HG02885 (cell line): ENCODE measurements at regions not wholly inside any gene's neighbourhood (a gene's known extent, or its start where the extent isn't known, plus 50 kb on each side); places are given as distances from the start of the nearest gene placed in this dataset.
"Not testable (repeated sequence)": the region's sequence is repeated elsewhere in the genome, so short reads cannot be mapped to it uniquely, and the experiment has no call there.

Source experiments
- ATAC-seq: cut with Tn5 transposase; IDR thresholded peaks from one replicate; pipeline ENCODE4 v1.9.1; 2021; ENCODE audit warnings: mild to moderate bottlenecking; ENCODE audit not compliant: unreplicated experiment, poor library complexity

GRCh38 chr3:118577055-118577777 lies 457.4 kb downstream of the IGSF11 start:
- no peak for ATAC-seq

GRCh38 chr3:118578559-118578958 lies 456.1 kb downstream of the IGSF11 start:
- no peak for ATAC-seq

GRCh38 chr3:118587037-118587741 lies 447.5 kb downstream of the IGSF11 start:
- ATAC-seq = no peak

GRCh38 chr3:118587847-118588246 lies 446.8 kb downstream of the IGSF11 start:
- ATAC-seq = peak; percentile 47

GRCh38 chr3:118593277-118593670 lies 441.4 kb downstream of the IGSF11 start:
- ATAC-seq = no peak

GRCh38 chr3:118597184-118597583 lies 437.5 kb downstream of the IGSF11 start:
- ATAC-seq = no peak

GRCh38 chr3:118607915-118608820 lies 426.5 kb downstream of the IGSF11 start:
- no peak for ATAC-seq

GRCh38 chr3:118618247-118619040 lies 416.2 kb downstream of the IGSF11 start:
- no peak for ATAC-seq

GRCh38 chr3:118626453-118626852 lies 408.2 kb downstream of the IGSF11 start:
- ATAC-seq = no peak

- ATAC-seq = peak; percentile 95
Measured at GRCh38 chr3:118628704-118629341, 405.8 kb downstream of the IGSF11 start.

GRCh38 chr3:118629821-118630220 lies 404.8 kb downstream of the IGSF11 start:
- ATAC-seq = no peak

GRCh38 chr3:118635711-118636110 lies 398.9 kb downstream of the IGSF11 start:
- no peak for ATAC-seq

GRCh38 chr3:118636841-118637240 lies 397.8 kb downstream of the IGSF11 start:
- ATAC-seq = peak; percentile 33

GRCh38 chr3:118637846-118638245 lies 396.8 kb downstream of the IGSF11 start:
- no peak for ATAC-seq

GRCh38 chr3:118641608-118642007 lies 393.0 kb downstream of the IGSF11 start:
- ATAC-seq = peak; percentile 79

- ATAC-seq = no peak
Measured at GRCh38 chr3:118671192-118671591, 363.5 kb downstream of the IGSF11 start.

- ATAC-seq = no peak
Measured at GRCh38 chr3:118675305-118675704, 359.3 kb downstream of the IGSF11 start.

GRCh38 chr3:118678663-118679062 lies 356.0 kb downstream of the IGSF11 start:
- ATAC-seq = not testable (repeated sequence)

- no peak for ATAC-seq
Measured at GRCh38 chr3:118682921-118683320, 351.7 kb downstream of the IGSF11 start.

GRCh38 chr3:118683636-118684035 lies 351.0 kb downstream of the IGSF11 start:
- ATAC-seq = no peak
